ENCODE measurements at regions not wholly inside any gene's neighbourhood (a gene's known extent, or its start where the extent isn't known, plus 50 kb on each side); places are given as distances from the start of the nearest gene placed in this dataset.

- CTCF ChIA-PET = no interaction called here
- no peak for ATAC-seq
Measured at GRCh38 chr6:135797361-135797760, 54.1 kb upstream of the PDE7B start.

More at GRCh38 chr6:135797361-135797760, 54.1 kb upstream of the PDE7B start:
- no peaks in the 10 kb centered on the region for H3K36me3 ChIP-seq (ENCODE audit: control insufficient read depth in 1 of 2, insufficient read depth in 2 of 2, low read length in 2 of 2)
- no peak overlapping the region for H2AFZ ChIP-seq (ENCODE audit: low read depth, low read length, poor library complexity, severe bottlenecking)
- no peaks in the 10 kb centered on the region for H3K79me2 ChIP-seq (ENCODE audit: insufficient read depth, low read length)
- H3K9me2 ChIP-seq (ENCODE audit: insufficient read depth) = no peaks in the 10 kb centered on the region
- H3K27ac ChIP-seq (ENCODE audit: low read depth, low read length) = no peak overlapping the region
- ChIA-PET RAD21 (ENCODE audit: low non-redundant PET in 1 of 2, low total read pairs in 2 of 2, uncharacterized antibody in 2 of 2, unreplicated experiment in 2 of 2) (no interaction called here), POLR2A (no interaction called here)
- no peak overlapping the region for H3K9ac ChIP-seq (ENCODE audit: low read length)
- H3K27me3 ChIP-seq (ENCODE audit: insufficient read depth, low read length) = no peaks in the 10 kb centered on the region
- TF ChIP-seq EZH2 (IDR thresholded peaks at IDR 0.05) = no peak
- TF ChIP-seq CBX3 (IDR thresholded peaks at IDR 0.05; ENCODE audit: low read depth) = no peak
- no peak for TF ChIP-seq SIN3A (IDR thresholded peaks at IDR 0.05; ENCODE audit: low read depth)
- no peak for TF ChIP-seq EZH2phosphoT487 (IDR thresholded peaks at IDR 0.05; ENCODE audit: borderline replicate concordance)
- TF ChIP-seq ZBTB33 (IDR thresholded peaks at IDR 0.05; ENCODE audit: extremely low read depth, insufficient replicate concordance, low read length) = no peak
- no peak for TF ChIP-seq ZFX (IDR thresholded peaks at IDR 0.05)
- no peak for TF ChIP-seq POLR2A (IDR thresholded peaks at IDR 0.05; ENCODE audit: borderline replicate concordance, extremely low read depth, insufficient read depth, insufficient read length)
- no peak for TF ChIP-seq SP1 (IDR thresholded peaks at IDR 0.05; ENCODE audit: low read depth)
- TF ChIP-seq SRF (IDR thresholded peaks at IDR 0.05; ENCODE audit: low read depth) = no peak
- no peak for DNase-seq (ENCODE audit: low read depth, low spot score)
- no peaks in the 10 kb centered on the region for H4K20me1 ChIP-seq (ENCODE audit: insufficient read depth)
- intact Hi-C loops (cut with micrococcal nuclease) = no loop called here
- no peaks in the 10 kb centered on the region for H3K4me1 ChIP-seq (ENCODE audit: control insufficient read depth in 1 of 2, insufficient read depth in 2 of 2, low read length in 2 of 2)
- no peaks in the 10 kb centered on the region for H3K9me3 ChIP-seq (ENCODE audit: control insufficient read depth in 1 of 2, insufficient read depth in 1 of 2, low read depth in 1 of 2, low read length in 2 of 2)
- no peak overlapping the region for H3K4me3 ChIP-seq (replicated peaks in 1 of 2; ENCODE audit: low read depth in 1 of 2, low read length in 2 of 2)
- no peak overlapping the region for H3K4me2 ChIP-seq (ENCODE audit: low read length)
- BruUV-seq (replicated peaks) = no TSS peak
